Tibial nerve (tissue), 4 donors: ENCODE measurements at regions not wholly inside any gene's neighbourhood (a gene's known extent, or its start where the extent isn't known, plus 50 kb on each side); places are given as distances from the start of the nearest gene placed in this dataset.

Experiments used
- DNase-seq, 2 donors: peaks; one replicate each; pipeline ENCODE4 v3.0.0-alpha.2; 2019; ENCODE audit warnings: low spot score in 2 of 2
- H3K27ac ChIP-seq, 4 donors: fragments of 200-600 bp; sonication (generic) in 3 of 4; one replicate each; pipeline ENCODE4 v1.5.1; 2017 to 2019; ENCODE audit warnings: mild to moderate bottlenecking in 1 of 4
- H3K27me3 ChIP-seq, 2 donors: fragments of 200-600 bp; sonication (generic) in 1 of 2; one replicate each; pipeline versions ENCODE4 v1.5.1 to v1.6.0; 2017 to 2019
- H3K36me3 ChIP-seq, 3 donors: fragments of 200-600 bp; sonication (generic); one replicate each; pipeline ENCODE4 v1.5.1; 2018 to 2019
- H3K4me1 ChIP-seq, 4 donors: fragments of 200-600 bp; sonication (generic) in 3 of 4; one replicate each; pipeline ENCODE4 v1.5.1; 2017 to 2019
- H3K4me3 ChIP-seq, 4 donors: fragments of 200-600 bp; sonication (generic) in 3 of 4; one replicate each; pipeline ENCODE4 v1.5.1; 2017 to 2019; ENCODE audit warnings: mild to moderate bottlenecking in 1 of 4, moderate library complexity in 1 of 4
- H3K9me3 ChIP-seq, 4 donors: fragments of 200-600 bp; sonication (generic) in 3 of 4; one replicate each; pipeline ENCODE4 v1.5.1; 2017 to 2019
- EP300 ChIP-seq, 2 donors: sonication (generic); formaldehyde crosslinking; IDR thresholded peaks; one replicate each; pipeline ENCODE4 v1.6.1; 2017; ENCODE audit warnings: antibody characterized with exemption in 2 of 2, mild to moderate bottlenecking in 1 of 2
- POLR2A ChIP-seq, 2 donors: fragments of 450-650 bp; IDR thresholded peaks; one replicate each; pipeline ENCODE4 v1.6.1; 2017; ENCODE audit warnings: antibody characterized with exemption in 2 of 2, mild to moderate bottlenecking in 2 of 2, moderate library complexity in 2 of 2
- WGBS, 2 donors: methylation state at CpG; one replicate each; pipeline ENCODE4 v1.1.5; 2018; 5-methylcytosine and 5-hydroxymethylcytosine counted together
- TF ChIP-seq, protein P1 (sequence below), 5 experiments: fragments of 200-600 bp in 3 of 5; fragments of 450-650 bp in 2 of 5; sonication (generic) in 3 of 5; IDR thresholded peaks; one replicate each; pipeline ENCODE4 v1.5.1; 2016 to 2019; ENCODE audit warnings: antibody characterized with exemption in 5 of 5, mild to moderate bottlenecking in 3 of 5, moderate library complexity in 2 of 5

DNA sequence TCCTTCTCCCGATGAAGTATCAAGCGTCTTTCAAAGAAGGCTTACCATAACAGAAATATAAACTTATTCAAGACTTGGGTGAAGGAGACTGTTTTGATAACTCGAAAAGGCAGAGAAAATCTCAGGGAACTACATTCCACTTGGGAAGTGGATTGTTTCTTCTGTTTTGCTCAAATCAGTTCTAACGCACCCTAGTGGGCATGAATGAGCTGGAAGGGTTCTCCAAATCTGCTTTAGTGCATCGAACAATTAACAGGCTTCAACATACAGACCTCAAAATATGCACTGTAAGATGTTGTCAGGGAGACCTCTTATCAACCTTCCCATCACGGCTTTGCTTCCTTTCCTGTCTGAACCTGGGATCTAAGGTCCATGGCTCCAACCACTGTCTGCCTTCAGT, 392.5 kb downstream of the CD83 start:
- Histone ChIP-seq H3K27me3 (no peaks in the 10 kb centered on the region), H3K9me3 (no peaks in the 10 kb centered on the region), H3K4me1 (no peaks in the 10 kb centered on the region), H3K27ac (no peak overlapping the region), H3K4me3 (no peak overlapping the region), H3K36me3 (no peaks in the 10 kb centered on the region)
- 83 to 89% methylated on average over 6 of the region's 6 CpGs for WGBS, 2 donors
- no peak for TF ChIP-seq EP300 (IDR thresholded peaks at IDR 0.05)
- TF ChIP-seq, protein P1, sequence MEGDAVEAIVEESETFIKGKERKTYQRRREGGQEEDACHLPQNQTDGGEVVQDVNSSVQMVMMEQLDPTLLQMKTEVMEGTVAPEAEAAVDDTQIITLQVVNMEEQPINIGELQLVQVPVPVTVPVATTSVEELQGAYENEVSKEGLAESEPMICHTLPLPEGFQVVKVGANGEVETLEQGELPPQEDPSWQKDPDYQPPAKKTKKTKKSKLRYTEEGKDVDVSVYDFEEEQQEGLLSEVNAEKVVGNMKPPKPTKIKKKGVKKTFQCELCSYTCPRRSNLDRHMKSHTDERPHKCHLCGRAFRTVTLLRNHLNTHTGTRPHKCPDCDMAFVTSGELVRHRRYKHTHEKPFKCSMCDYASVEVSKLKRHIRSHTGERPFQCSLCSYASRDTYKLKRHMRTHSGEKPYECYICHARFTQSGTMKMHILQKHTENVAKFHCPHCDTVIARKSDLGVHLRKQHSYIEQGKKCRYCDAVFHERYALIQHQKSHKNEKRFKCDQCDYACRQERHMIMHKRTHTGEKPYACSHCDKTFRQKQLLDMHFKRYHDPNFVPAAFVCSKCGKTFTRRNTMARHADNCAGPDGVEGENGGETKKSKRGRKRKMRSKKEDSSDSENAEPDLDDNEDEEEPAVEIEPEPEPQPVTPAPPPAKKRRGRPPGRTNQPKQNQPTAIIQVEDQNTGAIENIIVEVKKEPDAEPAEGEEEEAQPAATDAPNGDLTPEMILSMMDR (IDR thresholded peaks at IDR 0.05): no peak
- TF ChIP-seq POLR2A (IDR thresholded peaks at IDR 0.05): no peak
- no peak for DNase-seq

DNA sequence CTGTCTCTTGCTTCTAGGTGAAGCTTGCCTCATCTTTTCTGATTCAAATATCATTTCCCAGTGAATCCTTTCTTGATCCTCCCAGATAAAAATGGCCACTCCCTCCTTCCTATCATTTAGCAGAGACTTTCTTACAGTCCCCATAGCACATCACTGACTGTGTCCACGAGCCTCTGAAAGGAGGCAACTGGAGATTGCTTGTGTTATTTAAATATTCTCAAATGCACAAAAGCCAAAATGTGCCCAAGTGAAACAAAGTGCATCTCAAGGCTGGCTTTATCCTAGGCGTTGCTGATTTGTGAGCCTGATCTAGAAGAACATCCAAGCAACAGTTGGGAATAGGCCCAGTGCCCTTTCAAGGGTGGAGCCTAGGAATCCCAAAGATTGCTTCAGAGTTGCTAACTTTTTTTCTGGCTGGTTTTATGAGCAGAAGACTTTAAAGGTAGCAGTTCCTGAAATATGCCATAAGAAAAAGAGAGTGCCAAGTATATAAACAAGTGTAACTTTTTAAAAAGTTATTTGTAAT, 393.6 kb downstream of the CD83 start:
- H3K36me3 ChIP-seq: no peaks in the 10 kb centered on the region
- no peak overlapping the region for H3K27ac ChIP-seq
- no peaks in the 10 kb centered on the region for H3K4me1 ChIP-seq
- DNase-seq: no peak
- H3K4me3 ChIP-seq: no peak overlapping the region
- no peaks in the 10 kb centered on the region for H3K27me3 ChIP-seq
- WGBS, 2 donors: 77% methylated on average over 2 of the region's 2 CpGs
- TF ChIP-seq, protein P1 (IDR thresholded peaks at IDR 0.05): no peak
- no peak for TF ChIP-seq EP300 (IDR thresholded peaks at IDR 0.05)
- no peaks in the 10 kb centered on the region for H3K9me3 ChIP-seq

GRCh38 chr6:14512246-14512645, 394.7 kb downstream of the CD83 start:
- Histone ChIP-seq H3K4me3 (no peak overlapping the region), H3K27me3 (no peaks in the 10 kb centered on the region), H3K27ac (no peak overlapping the region), H3K9me3 (no peaks in the 10 kb centered on the region), H3K4me1 (peaks cover 0 to 8% (median 0%) of the 10 kb centered on the region in 4 donors), H3K36me3 (no peaks in the 10 kb centered on the region)
- TF ChIP-seq POLR2A (IDR thresholded peaks at IDR 0.05) (no peak), EP300 (IDR thresholded peaks at IDR 0.05) (no peak)
- TF ChIP-seq, protein P1 (IDR thresholded peaks at IDR 0.05): no peak
- 87 to 93% methylated on average over 3 of the region's 3 CpGs for WGBS, 2 donors
- no peak for DNase-seq

DNA sequence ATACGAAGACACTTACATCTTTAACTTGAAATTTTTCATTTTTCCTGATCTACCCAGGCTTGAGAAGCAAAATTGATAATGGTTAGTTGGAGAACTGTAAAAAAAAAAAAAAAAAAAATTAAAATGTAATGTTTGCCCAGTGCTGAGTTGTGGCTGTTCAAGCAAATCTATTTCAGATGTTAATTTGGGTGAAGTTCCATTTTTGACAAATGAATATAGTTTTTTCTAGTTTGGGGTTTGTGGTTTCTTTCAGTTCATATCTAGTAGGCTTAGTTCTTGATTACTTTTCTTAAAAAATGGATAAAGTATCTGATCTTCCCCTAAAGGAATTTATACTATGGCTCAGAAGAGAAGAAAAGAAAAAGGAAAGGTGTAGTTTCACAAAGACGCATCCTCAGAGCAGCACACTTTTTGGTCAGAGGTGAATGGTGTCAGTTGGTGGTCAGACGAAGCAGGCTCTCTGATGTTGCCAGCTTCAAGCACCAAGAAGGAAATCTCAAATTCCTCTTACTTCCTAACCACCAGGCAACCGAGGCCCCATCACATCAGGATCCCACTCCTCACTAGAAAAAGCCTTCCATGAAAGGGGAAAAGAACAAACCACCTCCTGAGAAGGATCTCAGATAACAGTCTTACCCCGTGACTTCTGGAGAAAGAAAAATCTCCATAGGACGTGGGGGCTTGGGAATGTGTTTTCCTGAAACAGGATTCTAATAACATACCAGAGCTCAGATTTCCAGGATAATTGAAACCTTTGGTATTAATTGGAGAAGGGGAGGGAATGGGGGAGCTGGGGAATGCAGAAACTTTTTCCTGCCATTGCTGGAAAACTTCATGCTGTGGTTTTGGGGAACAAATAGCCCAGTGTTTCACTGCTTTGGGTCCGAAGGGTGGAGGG, 396.2 kb downstream of the CD83 start:
- DNase-seq: no peak
- no peaks in the 10 kb centered on the region for H3K9me3 ChIP-seq
- WGBS, 2 donors: 68 to 71% methylated on average over 7 of the region's 7 CpGs
- no peaks in the 10 kb centered on the region for H3K27me3 ChIP-seq
- TF ChIP-seq, protein P1 (IDR thresholded peaks at IDR 0.05): no peak
- no peak for TF ChIP-seq EP300 (IDR thresholded peaks at IDR 0.05)
- no peak for TF ChIP-seq POLR2A (IDR thresholded peaks at IDR 0.05)
- no peaks in the 10 kb centered on the region for H3K36me3 ChIP-seq
- H3K27ac ChIP-seq: no peak overlapping the region
- H3K4me3 ChIP-seq: no peak overlapping the region
- peaks cover 0 to 19% (median 0%) of the 10 kb centered on the region in 4 donors for H3K4me1 ChIP-seq

GRCh38 chr6:14516956-14517355, 399.4 kb downstream of the CD83 start:
- H3K4me1 ChIP-seq: peaks cover 0 to 21% (median 0%) of the 10 kb centered on the region in 4 donors
- DNase-seq: no peak
- H3K27ac ChIP-seq: no peak overlapping the region
- H3K9me3 ChIP-seq: no peaks in the 10 kb centered on the region
- TF ChIP-seq, protein P1 (IDR thresholded peaks at IDR 0.05): no peak
- TF ChIP-seq EP300 (IDR thresholded peaks at IDR 0.05): no peak
- TF ChIP-seq POLR2A (IDR thresholded peaks at IDR 0.05): no peak
- H3K27me3 ChIP-seq: no peaks in the 10 kb centered on the region
- H3K4me3 ChIP-seq: no peak overlapping the region
- WGBS, 2 donors: 34 to 41% methylated on average over 11 of the region's 11 CpGs
- no peaks in the 10 kb centered on the region for H3K36me3 ChIP-seq
